ENCODE measurements at regions not wholly inside any gene's neighbourhood (a gene's known extent, or its start where the extent isn't known, plus 50 kb on each side); places are given as distances from the start of the nearest gene placed in this dataset.

DNA sequence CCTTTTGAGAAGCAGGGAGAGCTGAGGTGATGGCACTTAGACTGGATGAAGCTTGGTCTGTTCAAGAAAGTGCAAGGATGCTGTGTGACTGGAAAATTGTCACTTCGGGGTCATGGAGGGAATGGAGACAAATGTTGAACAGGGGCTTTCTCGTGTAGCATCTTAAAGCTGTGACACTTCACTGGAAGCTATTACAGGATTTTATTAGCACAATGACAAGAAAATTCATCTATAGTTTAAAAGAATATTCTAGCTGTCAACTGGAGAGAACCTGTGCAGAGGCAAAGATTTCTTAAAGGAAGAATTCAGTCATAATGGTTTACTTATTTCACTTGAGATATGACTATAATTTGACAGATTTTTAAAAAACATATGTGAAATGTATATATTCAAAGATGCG lies 963.9 kb upstream of the ZEB2 start (continued):
- TF ChIP-seq CREB5 (CRISPR knock-in tag; IDR thresholded peaks at IDR 0.05; ENCODE audit: low read depth) (no peak), RARB (CRISPR knock-in tag; IDR thresholded peaks at IDR 0.05) (no peak)

DNA sequence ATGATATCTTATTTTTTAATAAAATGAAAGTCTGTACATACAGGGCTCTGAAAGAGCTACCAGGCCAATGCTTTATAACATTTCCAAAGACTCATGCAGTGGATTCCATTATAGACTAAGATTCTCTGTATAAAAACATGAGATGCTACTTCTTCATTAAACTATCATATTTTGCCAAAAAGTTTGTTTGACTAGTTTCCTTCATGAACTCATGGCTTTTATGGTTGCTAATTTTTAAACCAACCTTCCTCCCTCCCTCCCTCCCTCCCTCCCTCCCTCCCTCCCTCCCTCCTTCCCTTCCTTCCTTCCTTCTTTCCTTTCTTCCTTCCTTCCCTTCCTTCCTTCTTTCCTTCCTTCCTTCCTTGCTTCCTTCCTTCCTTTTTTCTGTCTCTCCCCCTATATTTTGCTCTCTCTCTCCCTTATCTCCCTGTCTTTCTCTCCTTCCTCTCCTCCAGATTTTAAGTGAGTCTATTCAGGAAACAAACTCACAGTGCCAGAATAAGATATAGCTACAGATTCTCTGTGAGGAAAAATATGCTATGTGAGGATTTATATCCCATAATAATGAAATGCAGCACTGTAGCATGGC lies 961.5 kb upstream of the ZEB2 start:
- TF ChIP-seq ZNF565 (CRISPR knock-in tag; conservative IDR thresholded peaks at IDR 0.05; ENCODE audit: low read depth) (no peak), ISL1 (CRISPR knock-in tag; IDR thresholded peaks at IDR 0.05) (no peak), ZC3H10 (CRISPR knock-in tag; IDR thresholded peaks at IDR 0.05) (no peak), PPARA (CRISPR knock-in tag; IDR thresholded peaks at IDR 0.05; ENCODE audit: borderline replicate concordance) (no peak), ARNTL (CRISPR knock-in tag; IDR thresholded peaks at IDR 0.05; ENCODE audit: borderline replicate concordance, low read depth) (no peak), OSR1 (CRISPR knock-in tag; IDR thresholded peaks at IDR 0.05) (no peak), BACH2 (CRISPR knock-in tag; IDR thresholded peaks at IDR 0.05; ENCODE audit: borderline replicate concordance) (no peak), ZNF8 (CRISPR knock-in tag; IDR thresholded peaks at IDR 0.05) (no peak), GLIS3 (CRISPR knock-in tag; IDR thresholded peaks at IDR 0.05) (no peak)
- ATAC-seq: no peak

- TF ChIP-seq OSR1 (CRISPR knock-in tag; IDR thresholded peaks at IDR 0.05) (no peak), ARNTL (CRISPR knock-in tag; IDR thresholded peaks at IDR 0.05; ENCODE audit: borderline replicate concordance, low read depth) (no peak), ZC3H10 (CRISPR knock-in tag; IDR thresholded peaks at IDR 0.05) (no peak), TOX (CRISPR knock-in tag; IDR thresholded peaks at IDR 0.05; ENCODE audit: borderline replicate concordance) (no peak), BACH2 (CRISPR knock-in tag; IDR thresholded peaks at IDR 0.05; ENCODE audit: borderline replicate concordance) (no peak), SNAI2 (CRISPR knock-in tag; IDR thresholded peaks at IDR 0.05) (no peak), TCF4 (CRISPR knock-in tag; IDR thresholded peaks at IDR 0.05; ENCODE audit: borderline replicate concordance) (no peak), ZNF565 (CRISPR knock-in tag; conservative IDR thresholded peaks at IDR 0.05; ENCODE audit: low read depth) (no peak), POU6F1 (CRISPR knock-in tag; IDR thresholded peaks at IDR 0.05; ENCODE audit: borderline replicate concordance, low read depth) (no peak), ESRRG (CRISPR knock-in tag; IDR thresholded peaks at IDR 0.05) (no peak)
- TF ChIP-seq, protein P1, sequence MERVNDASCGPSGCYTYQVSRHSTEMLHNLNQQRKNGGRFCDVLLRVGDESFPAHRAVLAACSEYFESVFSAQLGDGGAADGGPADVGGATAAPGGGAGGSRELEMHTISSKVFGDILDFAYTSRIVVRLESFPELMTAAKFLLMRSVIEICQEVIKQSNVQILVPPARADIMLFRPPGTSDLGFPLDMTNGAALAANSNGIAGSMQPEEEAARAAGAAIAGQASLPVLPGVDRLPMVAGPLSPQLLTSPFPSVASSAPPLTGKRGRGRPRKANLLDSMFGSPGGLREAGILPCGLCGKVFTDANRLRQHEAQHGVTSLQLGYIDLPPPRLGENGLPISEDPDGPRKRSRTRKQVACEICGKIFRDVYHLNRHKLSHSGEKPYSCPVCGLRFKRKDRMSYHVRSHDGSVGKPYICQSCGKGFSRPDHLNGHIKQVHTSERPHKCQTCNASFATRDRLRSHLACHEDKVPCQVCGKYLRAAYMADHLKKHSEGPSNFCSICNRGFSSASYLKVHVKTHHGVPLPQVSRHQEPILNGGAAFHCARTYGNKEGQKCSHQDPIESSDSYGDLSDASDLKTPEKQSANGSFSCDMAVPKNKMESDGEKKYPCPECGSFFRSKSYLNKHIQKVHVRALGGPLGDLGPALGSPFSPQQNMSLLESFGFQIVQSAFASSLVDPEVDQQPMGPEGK (CRISPR knock-in tag; IDR thresholded peaks at IDR 0.05; ENCODE audit: borderline replicate concordance): no peak
- no peak for ATAC-seq
Measured at GRCh38 chr2:145464866-145465265, 944.9 kb upstream of the ZEB2 start.

DNA sequence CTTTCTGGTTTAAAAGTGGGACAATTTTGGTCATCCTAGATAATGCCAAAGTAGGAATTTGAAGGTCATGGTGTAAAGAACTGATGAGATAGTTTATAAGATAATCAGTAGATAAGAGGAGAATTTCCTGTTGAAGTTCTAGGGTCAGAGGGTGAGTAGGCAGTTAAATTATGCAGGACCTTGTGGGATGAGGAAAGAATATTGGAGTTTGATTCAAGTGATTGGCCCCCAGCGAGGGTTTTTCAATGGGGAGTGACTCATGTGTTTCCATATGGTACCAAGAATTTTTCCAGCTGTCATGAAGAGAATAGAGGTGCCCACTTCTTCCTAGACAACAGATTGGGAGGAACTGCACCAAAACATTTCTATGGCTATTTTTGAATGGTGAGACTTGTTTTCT lies 940.2 kb upstream of the ZEB2 start:
- no peak for TF ChIP-seq ZFP30 (CRISPR knock-in tag; IDR thresholded peaks at IDR 0.05)
- no peak for TF ChIP-seq ZNF8 (CRISPR knock-in tag; IDR thresholded peaks at IDR 0.05)
- no peak for TF ChIP-seq ISL1 (CRISPR knock-in tag; IDR thresholded peaks at IDR 0.05)
- no peak for TF ChIP-seq TCF4 (CRISPR knock-in tag; IDR thresholded peaks at IDR 0.05; ENCODE audit: borderline replicate concordance)
- no peak for ATAC-seq

- no peak for ATAC-seq
- TF ChIP-seq ZFP3 (CRISPR knock-in tag; IDR thresholded peaks at IDR 0.05) (no peak), ZNF70 (CRISPR knock-in tag; IDR thresholded peaks at IDR 0.05) (no peak), ESRRG (CRISPR knock-in tag; IDR thresholded peaks at IDR 0.05) (no peak), PPARA (CRISPR knock-in tag; IDR thresholded peaks at IDR 0.05; ENCODE audit: borderline replicate concordance) (no peak), TSHZ2 (CRISPR knock-in tag; IDR thresholded peaks at IDR 0.05) (no peak), ZC3H10 (CRISPR knock-in tag; IDR thresholded peaks at IDR 0.05) (no peak), CSDC2 (CRISPR knock-in tag; IDR thresholded peaks at IDR 0.05) (no peak), POU6F1 (CRISPR knock-in tag; IDR thresholded peaks at IDR 0.05; ENCODE audit: borderline replicate concordance, low read depth) (no peak), ISL1 (CRISPR knock-in tag; IDR thresholded peaks at IDR 0.05) (no peak), SNAI2 (CRISPR knock-in tag; IDR thresholded peaks at IDR 0.05) (no peak), ARNTL (CRISPR knock-in tag; IDR thresholded peaks at IDR 0.05; ENCODE audit: borderline replicate concordance, low read depth) (no peak), RARB (CRISPR knock-in tag; IDR thresholded peaks at IDR 0.05) (no peak), GLIS3 (CRISPR knock-in tag; IDR thresholded peaks at IDR 0.05) (no peak), BACH2 (CRISPR knock-in tag; IDR thresholded peaks at IDR 0.05; ENCODE audit: borderline replicate concordance) (no peak)
Measured at GRCh38 chr2:145431181-145431951, 911.4 kb upstream of the ZEB2 start.
